HUES64 (cell line): ENCODE measurements at regions not wholly inside any gene's neighbourhood (a gene's known extent, or its start where the extent isn't known, plus 50 kb on each side); places are given as distances from the start of the nearest gene placed in this dataset.

Experiments
- H3K27ac ChIP-seq: 2 replicates; pipeline ENCODE4 v1.7.0; 2013; ENCODE audit warnings: low read depth, low read length, inconsistent platforms
- H3K27me3 ChIP-seq: 2 replicates; pipeline ENCODE4 v1.6.1; 2013; ENCODE audit warnings: mild to moderate bottlenecking, low read length; ENCODE audit not compliant: insufficient read depth
- H3K36me3 ChIP-seq: 2 replicates; pipeline ENCODE4 v1.6.1; 2013; ENCODE audit warnings: mild to moderate bottlenecking, low read length; ENCODE audit not compliant: insufficient read depth
- H3K4me1 ChIP-seq: 2 replicates; pipeline ENCODE4 v1.6.1; 2013; ENCODE audit warnings: mild to moderate bottlenecking, low read length, moderate library complexity; ENCODE audit not compliant: insufficient read depth
- H3K4me3 ChIP-seq: 2 replicates; pipeline ENCODE4 v1.5.1; 2013; ENCODE audit warnings: mild to moderate bottlenecking, low read length, moderate library complexity
- H3K9ac ChIP-seq: 2 replicates; pipeline ENCODE4 v1.6.1; 2013; ENCODE audit warnings: mild to moderate bottlenecking, low read depth, low read length
- H3K9me3 ChIP-seq: 2 replicates; pipeline ENCODE4 v1.6.1; 2013; ENCODE audit warnings: low read depth, low read length; ENCODE audit not compliant: insufficient read depth
- WGBS: fragments of 150-250, 120-280 bp; methylation state at CpG from one replicate; pipeline ENCODE4 v1.1.7; 2013; ENCODE audit warnings: missing lambda C conversion rate; 5-methylcytosine and 5-hydroxymethylcytosine counted together

DNA sequence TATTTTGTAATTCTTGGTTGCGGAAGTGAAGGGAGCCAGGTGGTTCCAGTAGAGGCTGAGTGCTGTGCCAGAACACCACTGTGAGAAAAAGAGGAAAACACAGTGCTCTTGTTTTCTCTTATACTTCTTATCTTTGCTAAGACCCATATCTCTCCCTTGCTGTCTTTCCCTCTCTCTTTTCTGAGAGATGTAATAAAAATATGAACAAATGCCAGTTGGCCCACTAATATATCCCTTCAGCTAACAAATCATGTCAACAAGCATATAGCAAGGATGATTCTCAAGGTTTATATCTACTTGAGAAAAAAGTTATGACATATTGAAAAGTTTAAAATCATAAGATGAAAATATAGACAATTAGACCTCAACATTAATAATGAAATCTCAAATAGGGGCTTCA, 758.3 kb downstream of the HDGFL1 start:
- Histone ChIP-seq H3K36me3 (no peaks in the 10 kb centered on the region), H3K9me3 (no peaks in the 10 kb centered on the region), H3K27ac (no peak overlapping the region), H3K27me3 (no peaks in the 10 kb centered on the region), H3K4me3 (no peak overlapping the region), H3K9ac (no peak overlapping the region), H3K4me1 (no peaks in the 10 kb centered on the region)
- 100% methylated on average over 1 of the region's 1 CpG for WGBS

DNA sequence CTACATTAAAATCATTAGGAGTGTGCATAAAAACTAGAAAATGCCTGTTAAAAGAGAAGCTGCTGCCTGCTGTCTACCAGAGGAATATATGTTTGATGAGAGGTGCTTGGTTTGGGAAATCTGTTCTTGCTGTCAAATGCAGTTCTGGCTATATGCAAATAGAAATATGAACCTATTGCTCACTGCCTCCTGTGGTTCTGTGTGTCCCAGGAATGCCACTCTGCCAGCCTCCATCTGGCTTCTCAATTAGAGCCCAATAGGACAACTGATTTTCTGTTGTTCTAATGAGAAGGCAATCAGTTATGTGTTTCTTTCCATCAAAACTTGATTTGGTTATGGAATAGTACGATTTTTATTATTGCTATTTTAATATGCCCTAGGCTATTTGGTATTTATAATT, 759.7 kb downstream of the HDGFL1 start:
- H3K9ac ChIP-seq: no peak overlapping the region
- H3K36me3 ChIP-seq: no peaks in the 10 kb centered on the region
- no peaks in the 10 kb centered on the region for H3K4me1 ChIP-seq
- H3K27me3 ChIP-seq: no peaks in the 10 kb centered on the region
- H3K4me3 ChIP-seq: no peak overlapping the region
- no CpG with 5 or more reads among the region's 1 CpG for WGBS
- no peaks in the 10 kb centered on the region for H3K9me3 ChIP-seq
- no peak overlapping the region for H3K27ac ChIP-seq

DNA sequence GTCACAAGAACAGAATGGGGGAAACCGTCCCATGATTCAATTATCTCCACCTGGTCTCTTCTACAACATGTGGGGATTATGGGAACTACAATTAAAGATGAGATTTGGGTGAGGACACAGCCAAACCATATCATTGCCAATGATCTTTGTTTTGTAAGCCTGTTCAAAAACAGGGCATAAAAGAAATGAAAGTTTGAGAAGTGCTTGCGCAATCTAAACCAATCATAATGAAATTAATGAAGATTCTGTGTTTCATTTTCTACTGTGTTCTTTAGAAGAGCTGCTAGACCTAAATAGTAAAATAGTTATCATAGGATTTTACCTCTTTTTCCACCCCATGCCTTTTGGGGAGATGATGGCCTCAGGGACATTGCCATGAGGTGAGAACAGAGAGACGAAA, 761.3 kb downstream of the HDGFL1 start:
- no peaks in the 10 kb centered on the region for H3K9me3 ChIP-seq
- H3K9ac ChIP-seq: no peak overlapping the region
- no CpG with 5 or more reads among the region's 3 CpGs for WGBS
- no peaks in the 10 kb centered on the region for H3K27me3 ChIP-seq
- no peaks in the 10 kb centered on the region for H3K36me3 ChIP-seq
- no peaks in the 10 kb centered on the region for H3K4me1 ChIP-seq
- H3K4me3 ChIP-seq: no peak overlapping the region
- no peak overlapping the region for H3K27ac ChIP-seq

DNA sequence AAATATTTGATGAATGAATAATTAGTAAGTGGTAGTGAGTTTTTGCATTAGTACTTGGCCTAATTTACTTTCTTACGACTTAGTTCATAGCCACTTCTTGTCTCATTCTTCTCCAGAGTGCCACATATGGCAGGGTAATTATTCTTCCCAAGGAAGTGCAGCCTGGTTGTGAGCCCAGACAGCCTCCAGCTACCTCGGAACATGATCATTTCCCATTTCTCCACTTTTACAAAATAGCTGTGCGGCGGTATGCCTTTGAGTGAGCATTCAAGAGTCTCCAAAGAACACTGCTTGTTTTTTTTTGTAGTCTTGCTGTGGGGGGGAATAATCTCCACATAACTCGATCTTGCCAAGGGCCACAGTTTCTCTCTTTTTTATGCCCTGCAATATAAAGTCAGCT, 765.0 kb downstream of the HDGFL1 start:
- H3K9me3 ChIP-seq: no peaks in the 10 kb centered on the region
- no peak overlapping the region for H3K4me3 ChIP-seq
- H3K36me3 ChIP-seq: no peaks in the 10 kb centered on the region
- H3K27me3 ChIP-seq: no peaks in the 10 kb centered on the region
- WGBS: 73% methylated on average over 5 of the region's 5 CpGs
- no peaks in the 10 kb centered on the region for H3K4me1 ChIP-seq
- no peak overlapping the region for H3K9ac ChIP-seq
- no peak overlapping the region for H3K27ac ChIP-seq

DNA sequence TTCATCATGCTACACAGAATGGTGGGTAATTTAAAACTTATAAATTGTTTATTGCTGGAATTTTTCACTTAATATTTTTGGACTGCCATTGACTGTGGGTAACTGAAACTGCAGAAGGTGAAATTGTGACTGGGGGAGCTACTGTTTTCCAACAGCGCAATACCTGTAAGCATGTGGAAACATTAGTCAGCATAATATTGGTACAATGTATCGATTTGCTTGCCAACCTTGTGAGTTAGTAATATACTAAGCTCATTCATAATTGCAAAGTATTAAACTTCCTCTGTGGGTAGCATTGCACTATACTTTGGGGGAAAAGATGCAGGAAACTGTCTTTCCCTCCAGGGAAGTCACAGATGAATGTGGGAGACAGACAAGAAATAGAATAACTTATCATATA, 766.5 kb downstream of the HDGFL1 start:
- no peaks in the 10 kb centered on the region for H3K36me3 ChIP-seq
- no peaks in the 10 kb centered on the region for H3K27me3 ChIP-seq
- no peak overlapping the region for H3K4me3 ChIP-seq
- WGBS: 100% methylated on average over 1 of the region's 2 CpGs
- no peaks in the 10 kb centered on the region for H3K4me1 ChIP-seq
- H3K9ac ChIP-seq: no peak overlapping the region
- H3K9me3 ChIP-seq: no peaks in the 10 kb centered on the region
- H3K27ac ChIP-seq: no peak overlapping the region

DNA sequence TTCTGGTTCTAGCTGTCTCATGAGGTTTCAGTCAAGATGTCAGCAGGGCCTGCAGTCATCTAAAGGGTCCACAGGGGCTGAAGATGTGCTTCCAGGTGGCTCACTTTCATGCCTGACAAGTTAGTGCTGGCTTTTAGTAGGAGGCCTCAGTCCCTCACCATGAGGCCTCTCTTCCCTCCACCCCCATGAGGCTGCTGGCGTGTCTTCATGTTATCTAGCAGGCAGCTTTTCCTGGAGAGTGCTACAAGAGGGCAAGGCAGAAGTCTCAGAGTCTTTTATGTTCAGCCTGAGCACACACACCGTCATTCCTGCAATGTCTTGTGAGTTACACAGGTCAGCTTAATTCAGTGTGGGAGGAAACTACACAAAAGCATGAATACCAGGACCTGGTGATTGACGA, 769.9 kb downstream of the HDGFL1 start:
- no peaks in the 10 kb centered on the region for H3K36me3 ChIP-seq
- H3K27me3 ChIP-seq: no peaks in the 10 kb centered on the region
- H3K27ac ChIP-seq: no peak overlapping the region
- H3K4me1 ChIP-seq: no peaks in the 10 kb centered on the region
- H3K4me3 ChIP-seq: no peak overlapping the region
- WGBS: 90% methylated on average over 3 of the region's 3 CpGs
- H3K9me3 ChIP-seq: no peaks in the 10 kb centered on the region
- no peak overlapping the region for H3K9ac ChIP-seq

DNA sequence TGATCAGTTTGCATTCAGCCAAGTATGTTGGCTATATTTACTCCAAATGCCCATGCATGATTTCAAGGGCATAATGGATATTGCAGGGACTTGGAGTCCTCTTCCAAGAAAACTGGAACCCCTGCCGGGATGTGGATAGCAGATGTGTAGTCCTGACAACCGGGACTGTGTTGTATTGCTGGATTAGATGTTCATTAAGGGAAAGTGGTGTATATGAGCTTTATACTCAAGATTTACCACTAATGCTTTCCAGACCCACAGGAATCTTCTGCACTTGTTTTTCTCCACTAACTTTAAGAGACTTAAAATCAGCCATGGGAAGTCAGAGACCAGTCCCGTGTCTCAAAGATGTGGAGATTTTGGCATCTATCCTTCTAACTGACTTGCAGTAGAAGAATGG, 770.9 kb downstream of the HDGFL1 start:
- Histone ChIP-seq H3K9ac (no peak overlapping the region), H3K27ac (no peak overlapping the region), H3K27me3 (no peaks in the 10 kb centered on the region), H3K4me3 (no peak overlapping the region), H3K36me3 (no peaks in the 10 kb centered on the region), H3K4me1 (no peaks in the 10 kb centered on the region), H3K9me3 (no peaks in the 10 kb centered on the region)
- WGBS: 93% methylated on average over 3 of the region's 3 CpGs

DNA sequence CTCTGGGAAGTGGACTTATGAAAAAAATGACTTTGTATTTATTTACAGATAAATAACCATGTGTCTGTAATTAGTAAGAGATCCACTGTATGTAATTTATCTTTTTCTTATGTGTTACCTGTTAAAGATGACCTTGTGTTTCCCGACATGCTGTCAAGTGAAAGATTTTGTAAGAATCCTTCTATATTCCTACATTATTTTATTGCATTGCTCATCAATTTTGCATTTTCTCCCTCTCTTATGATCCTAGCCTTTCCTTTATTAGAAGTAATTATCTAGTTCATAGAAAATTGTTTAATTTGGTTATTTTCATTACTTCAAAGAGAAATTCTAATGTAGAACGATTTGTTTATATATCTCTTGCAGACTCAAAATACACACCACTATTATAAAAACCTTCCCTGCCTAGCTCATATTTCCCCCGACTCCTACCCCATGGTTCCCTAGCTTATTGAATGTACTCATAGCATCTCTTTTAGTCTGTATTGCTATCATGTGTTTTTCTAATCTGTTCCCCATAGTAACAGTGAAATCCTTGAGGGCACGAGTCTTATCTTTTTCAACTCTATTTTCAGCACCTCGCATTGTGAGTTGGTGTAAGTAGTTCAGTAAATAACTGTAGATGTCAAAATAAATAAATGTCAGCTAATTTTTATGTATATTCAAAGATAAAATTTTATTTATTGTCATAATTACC, 774.4 kb downstream of the HDGFL1 start:
- Histone ChIP-seq H3K36me3 (no peaks in the 10 kb centered on the region), H3K27me3 (no peaks in the 10 kb centered on the region), H3K9ac (no peak overlapping the region), H3K4me3 (no peak overlapping the region), H3K9me3 (no peaks in the 10 kb centered on the region), H3K4me1 (no peaks in the 10 kb centered on the region), H3K27ac (no peak overlapping the region)
- 94% methylated on average over 2 of the region's 5 CpGs for WGBS

DNA sequence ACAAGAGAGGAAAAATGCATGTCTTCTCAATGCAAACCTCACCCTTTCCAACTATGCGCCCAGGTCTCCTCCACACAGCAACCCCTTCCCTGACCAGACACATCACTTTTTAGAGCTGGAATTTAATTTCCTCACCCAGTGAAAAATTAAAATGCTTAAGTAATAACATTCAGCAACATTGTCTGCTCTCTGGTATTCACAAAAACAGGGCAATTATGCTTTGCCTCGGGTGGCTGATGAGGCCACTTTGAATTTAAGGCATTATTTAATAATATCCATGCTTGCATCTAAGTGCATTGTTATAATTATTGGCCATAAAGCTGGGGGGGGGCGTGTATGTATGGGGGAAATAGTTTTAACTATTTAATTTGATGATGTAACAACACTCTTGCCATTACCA, 777.8 kb upstream of the NRSN1 start:
- Histone ChIP-seq H3K9ac (no peak overlapping the region), H3K36me3 (no peaks in the 10 kb centered on the region), H3K27ac (no peak overlapping the region), H3K9me3 (no peaks in the 10 kb centered on the region), H3K4me1 (no peaks in the 10 kb centered on the region), H3K27me3 (no peaks in the 10 kb centered on the region), H3K4me3 (no peak overlapping the region)
- 96% methylated on average over 2 of the region's 3 CpGs for WGBS

DNA sequence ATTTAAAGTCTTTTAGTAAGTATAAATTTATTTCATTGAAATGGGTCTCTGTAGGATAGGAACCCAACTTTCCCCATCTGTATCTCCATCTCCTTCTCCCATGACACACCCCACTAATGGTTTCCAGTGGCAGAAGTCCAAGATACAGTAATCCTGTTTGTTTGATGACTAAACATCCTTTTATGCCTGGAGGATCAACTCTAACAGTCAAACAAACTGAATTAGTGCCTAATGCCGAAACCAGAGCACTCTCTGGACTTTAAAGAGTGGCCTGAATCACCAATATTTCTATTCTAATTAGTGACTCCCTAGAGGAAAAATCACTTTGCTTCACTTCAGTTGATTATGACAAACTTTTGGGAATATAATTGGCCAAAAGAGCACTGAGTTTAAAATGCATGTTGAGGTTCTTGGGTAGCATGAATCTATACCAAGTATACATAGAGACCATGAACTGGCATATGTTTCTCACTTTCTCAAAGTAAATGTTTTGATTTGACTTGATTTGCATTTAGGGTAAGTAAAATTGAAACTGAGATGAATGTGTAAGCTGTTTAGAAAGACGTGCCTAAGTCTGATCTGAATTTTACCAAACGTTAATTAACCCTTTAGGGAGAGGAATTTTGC, 776.4 kb upstream of the NRSN1 start:
- no peak overlapping the region for H3K9ac ChIP-seq
- H3K27ac ChIP-seq: no peak overlapping the region
- no peaks in the 10 kb centered on the region for H3K27me3 ChIP-seq
- no peaks in the 10 kb centered on the region for H3K4me1 ChIP-seq
- 80% methylated on average over 3 of the region's 3 CpGs for WGBS
- no peaks in the 10 kb centered on the region for H3K36me3 ChIP-seq
- no peaks in the 10 kb centered on the region for H3K9me3 ChIP-seq
- no peak overlapping the region for H3K4me3 ChIP-seq

DNA sequence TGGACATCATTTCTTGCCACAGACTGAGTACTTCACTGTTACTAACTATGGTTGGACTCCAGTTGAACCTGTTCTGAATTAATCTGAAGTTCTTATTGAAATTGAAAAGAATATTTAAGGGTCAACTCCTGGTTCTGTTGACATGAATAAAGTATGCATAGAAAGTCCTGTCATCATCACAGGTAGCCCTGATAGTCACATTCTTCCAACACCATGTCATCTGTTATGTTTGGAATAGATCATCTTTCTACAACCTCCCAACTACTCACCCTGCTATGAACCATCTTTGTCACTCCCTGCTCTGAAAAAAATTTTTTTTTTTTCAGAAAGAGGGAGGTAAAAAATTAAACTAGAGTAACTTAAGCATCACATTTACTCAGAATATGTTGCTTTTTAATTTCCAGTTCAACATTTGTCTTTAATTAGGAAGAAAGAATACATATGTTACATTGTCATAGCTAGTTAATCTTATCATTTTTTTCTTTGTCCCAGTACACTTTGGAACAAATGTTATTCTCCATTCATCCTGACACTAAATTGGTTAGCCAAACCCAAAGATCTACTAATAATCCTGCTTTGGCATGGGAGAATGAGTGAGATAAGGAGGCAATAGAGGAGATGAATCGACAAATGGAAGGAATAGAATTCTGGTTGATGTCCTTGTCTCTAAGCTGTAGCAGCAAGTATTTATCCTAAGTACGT, 775.1 kb upstream of the NRSN1 start:
- Histone ChIP-seq H3K9ac (no peak overlapping the region), H3K27ac (no peak overlapping the region), H3K4me1 (no peaks in the 10 kb centered on the region), H3K4me3 (no peak overlapping the region), H3K9me3 (no peaks in the 10 kb centered on the region), H3K36me3 (no peaks in the 10 kb centered on the region), H3K27me3 (no peaks in the 10 kb centered on the region)
- WGBS: 90% methylated on average over 2 of the region's 2 CpGs
